A549 (cell line): ENCODE measurements at regions not wholly inside any gene's neighbourhood (a gene's known extent, or its start where the extent isn't known, plus 50 kb on each side); places are given as distances from the start of the nearest gene placed in this dataset.

ENCODE experiments used
- CHD2 ChIP-seq: fragments of 150-350 bp; IDR thresholded peaks from 2 replicates; pipeline ENCODE4 v1.6.1; 2014; ENCODE audit warnings: low read length; ENCODE audit not compliant: partially characterized antibody
- MAFK ChIP-seq: fragments of 450-650 bp; IDR thresholded peaks from 2 replicates; pipeline ENCODE4 v1.6.1; 2014; ENCODE audit not compliant: partially characterized antibody
- POLR2A ChIP-seq: IDR thresholded peaks from 2 replicates; pipeline ENCODE4 v1.6.1; 2012; ENCODE audit warnings: mild to moderate bottlenecking, low read length
- RAD21 ChIP-seq, 2 experiments: fragments of >200 bp in 1 of 2; sonication (Bioruptor Twin) in 1 of 2; formaldehyde crosslinking in 1 of 2; IDR thresholded peaks in 1 of 2; conservative IDR thresholded peaks in 1 of 2; 2 replicates in 1 of 2; 3 replicates in 1 of 2; pipeline ENCODE4 v1.6.1; 2012 to 2018; ENCODE audit warnings: inconsistent platforms in 1 of 2
- RFX5 ChIP-seq: fragments of 450-650 bp; IDR thresholded peaks from 2 replicates; pipeline ENCODE4 v1.7.1; 2014; ENCODE audit warnings: antibody characterized with exemption, mild to moderate bottlenecking, moderate library complexity
- SMC3 ChIP-seq: fragments of >200 bp; sonication (Bioruptor Twin); formaldehyde crosslinking; IDR thresholded peaks from 3 replicates; pipeline ENCODE4 v1.6.1; 2018; ENCODE audit warnings: inconsistent platforms
- TF ChIP-seq, protein P1 (sequence below): fragments of >200 bp; sonication (Bioruptor Twin); formaldehyde crosslinking; IDR thresholded peaks from 3 replicates; pipeline ENCODE4 v1.5.1; 2016
- TF ChIP-seq, protein P2 (sequence below): fragments of 200-600 bp; sonication (generic); IDR thresholded peaks from 2 replicates; pipeline ENCODE4 v1.6.1; 2016; ENCODE audit warnings: antibody characterized with exemption, mild to moderate bottlenecking, moderate library complexity

DNA sequence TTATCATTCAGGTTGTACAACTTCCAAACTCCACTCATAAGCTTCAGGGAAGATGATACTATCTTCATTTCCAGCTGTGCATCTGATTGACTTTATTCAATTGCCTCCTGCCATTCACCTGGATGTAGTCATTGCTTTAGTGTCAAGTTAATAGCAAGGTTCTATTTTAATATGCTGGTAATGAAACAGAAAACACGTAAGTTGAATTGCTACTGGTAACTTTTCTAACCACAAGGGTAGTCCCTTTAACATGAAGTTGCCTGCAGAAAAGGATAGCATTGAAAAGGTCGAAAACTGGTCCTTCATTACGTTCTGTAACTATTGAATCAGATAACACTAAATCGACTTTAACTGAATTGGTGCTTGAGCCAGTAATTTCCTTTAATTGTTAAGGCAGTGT lies 459.4 kb upstream of the CDH6 start:
- TF ChIP-seq, protein P1, sequence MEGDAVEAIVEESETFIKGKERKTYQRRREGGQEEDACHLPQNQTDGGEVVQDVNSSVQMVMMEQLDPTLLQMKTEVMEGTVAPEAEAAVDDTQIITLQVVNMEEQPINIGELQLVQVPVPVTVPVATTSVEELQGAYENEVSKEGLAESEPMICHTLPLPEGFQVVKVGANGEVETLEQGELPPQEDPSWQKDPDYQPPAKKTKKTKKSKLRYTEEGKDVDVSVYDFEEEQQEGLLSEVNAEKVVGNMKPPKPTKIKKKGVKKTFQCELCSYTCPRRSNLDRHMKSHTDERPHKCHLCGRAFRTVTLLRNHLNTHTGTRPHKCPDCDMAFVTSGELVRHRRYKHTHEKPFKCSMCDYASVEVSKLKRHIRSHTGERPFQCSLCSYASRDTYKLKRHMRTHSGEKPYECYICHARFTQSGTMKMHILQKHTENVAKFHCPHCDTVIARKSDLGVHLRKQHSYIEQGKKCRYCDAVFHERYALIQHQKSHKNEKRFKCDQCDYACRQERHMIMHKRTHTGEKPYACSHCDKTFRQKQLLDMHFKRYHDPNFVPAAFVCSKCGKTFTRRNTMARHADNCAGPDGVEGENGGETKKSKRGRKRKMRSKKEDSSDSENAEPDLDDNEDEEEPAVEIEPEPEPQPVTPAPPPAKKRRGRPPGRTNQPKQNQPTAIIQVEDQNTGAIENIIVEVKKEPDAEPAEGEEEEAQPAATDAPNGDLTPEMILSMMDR: no peak
- no peak for TF ChIP-seq POLR2A
- TF ChIP-seq SMC3: no peak
- no peak for TF ChIP-seq CHD2
- TF ChIP-seq RAD21 (conservative IDR thresholded peaks at IDR 0.05 in 1 of 2, IDR thresholded peaks at IDR 0.05 in 1 of 2): no peak
- no peak for TF ChIP-seq RFX5
- TF ChIP-seq MAFK: no peak
- TF ChIP-seq, protein P2, sequence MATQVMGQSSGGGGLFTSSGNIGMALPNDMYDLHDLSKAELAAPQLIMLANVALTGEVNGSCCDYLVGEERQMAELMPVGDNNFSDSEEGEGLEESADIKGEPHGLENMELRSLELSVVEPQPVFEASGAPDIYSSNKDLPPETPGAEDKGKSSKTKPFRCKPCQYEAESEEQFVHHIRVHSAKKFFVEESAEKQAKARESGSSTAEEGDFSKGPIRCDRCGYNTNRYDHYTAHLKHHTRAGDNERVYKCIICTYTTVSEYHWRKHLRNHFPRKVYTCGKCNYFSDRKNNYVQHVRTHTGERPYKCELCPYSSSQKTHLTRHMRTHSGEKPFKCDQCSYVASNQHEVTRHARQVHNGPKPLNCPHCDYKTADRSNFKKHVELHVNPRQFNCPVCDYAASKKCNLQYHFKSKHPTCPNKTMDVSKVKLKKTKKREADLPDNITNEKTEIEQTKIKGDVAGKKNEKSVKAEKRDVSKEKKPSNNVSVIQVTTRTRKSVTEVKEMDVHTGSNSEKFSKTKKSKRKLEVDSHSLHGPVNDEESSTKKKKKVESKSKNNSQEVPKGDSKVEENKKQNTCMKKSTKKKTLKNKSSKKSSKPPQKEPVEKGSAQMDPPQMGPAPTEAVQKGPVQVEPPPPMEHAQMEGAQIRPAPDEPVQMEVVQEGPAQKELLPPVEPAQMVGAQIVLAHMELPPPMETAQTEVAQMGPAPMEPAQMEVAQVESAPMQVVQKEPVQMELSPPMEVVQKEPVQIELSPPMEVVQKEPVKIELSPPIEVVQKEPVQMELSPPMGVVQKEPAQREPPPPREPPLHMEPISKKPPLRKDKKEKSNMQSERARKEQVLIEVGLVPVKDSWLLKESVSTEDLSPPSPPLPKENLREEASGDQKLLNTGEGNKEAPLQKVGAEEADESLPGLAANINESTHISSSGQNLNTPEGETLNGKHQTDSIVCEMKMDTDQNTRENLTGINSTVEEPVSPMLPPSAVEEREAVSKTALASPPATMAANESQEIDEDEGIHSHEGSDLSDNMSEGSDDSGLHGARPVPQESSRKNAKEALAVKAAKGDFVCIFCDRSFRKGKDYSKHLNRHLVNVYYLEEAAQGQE: no peak
